B cell (primary cell): ENCODE measurements at regions not wholly inside any gene's neighbourhood (a gene's known extent, or its start where the extent isn't known, plus 50 kb on each side); places are given as distances from the start of the nearest gene placed in this dataset.

Source experiments
- ATAC-seq: fragments of 200-7000 bp; cut with Tn5 transposase; one replicate; pipeline ENCODE4 v1.10.0; 2021; ENCODE audit warnings: low read depth, mild to moderate bottlenecking, moderate number of reproducible peaks, moderate library complexity
- CTCF ChIA-PET: fragments of 350-600 bp; sonication (Branson Sonifier 250); formaldehyde crosslinking; loops from one replicate; lab custom pipeline; 2021; ENCODE audit warnings: antibody characterized with exemption, inconsistent platforms; lab: Charles Lee
- POLR2A ChIA-PET: fragments of 350-600 bp; sonication (Branson Sonifier 250); formaldehyde crosslinking; loops from one replicate; lab custom pipeline; 2021; ENCODE audit warnings: antibody characterized with exemption; lab: Charles Lee
- DNase-seq: peaks from one replicate; pipeline ENCODE4 v3.0.0; 2013
- H2AFZ ChIP-seq: 2 replicates; pipeline ENCODE4 v1.6.1; 2012; ENCODE audit warnings: mild to moderate bottlenecking, low read depth, low read length; ENCODE audit not compliant: insufficient read depth, poor library complexity, severe bottlenecking
- H3K27ac ChIP-seq, 2 donors: 1 replicate in 1 of 2; 2 replicates in 1 of 2; pipeline ENCODE4 v1.5.1; 2012 to 2013; ENCODE audit warnings: low read length in 2 of 2, mild to moderate bottlenecking in 2 of 2, moderate library complexity in 1 of 2
- H3K27me3 ChIP-seq, 4 experiments: fragments of 200-600 bp in 1 of 4; sonication (generic) in 1 of 4; replicated peaks in 1 of 4; 1 replicate in 2 of 4; 2 replicates in 2 of 4; pipeline versions ENCODE4 v1.6.1 to v1.7.0; 2013 to 2016; ENCODE audit warnings: low read length in 3 of 4, mild to moderate bottlenecking in 2 of 4, mixed read lengths in 1 of 4, moderate library complexity in 1 of 4; ENCODE audit not compliant: insufficient read depth in 4 of 4, control insufficient read depth in 3 of 4; ENCODE audit errors: control extremely low read depth in 1 of 4
- H3K36me3 ChIP-seq, 2 experiments: replicated peaks in 1 of 2; 1 replicate in 1 of 2; 2 replicates in 1 of 2; pipeline versions ENCODE4 v1.6.1 to v1.7.1; 2013; ENCODE audit warnings: low read length in 1 of 2; ENCODE audit not compliant: insufficient read depth in 2 of 2, control insufficient read depth in 1 of 2; ENCODE audit errors: control extremely low read depth in 1 of 2, extremely low read depth in 1 of 2
- H3K4me1 ChIP-seq, 2 donors: fragments of 200-600 bp in 1 of 2; sonication (generic) in 1 of 2; 1 replicate in 1 of 2; 2 replicates in 1 of 2; pipeline versions ENCODE4 v1.5.1 to v1.6.1; 2013 to 2017; ENCODE audit warnings: low read length in 2 of 2; ENCODE audit not compliant: control insufficient read depth in 2 of 2, insufficient read depth in 2 of 2
- H3K4me2 ChIP-seq: replicated peaks from 2 replicates; pipeline ENCODE3; 2012; ENCODE audit warnings: mild to moderate bottlenecking, low read depth, low read length; ENCODE audit not compliant: poor library complexity, severe bottlenecking
- H3K4me3 ChIP-seq, 5 experiments: fragments of 200-600 bp in 1 of 5; sonication (generic) in 1 of 5; 1 replicate in 3 of 5; 2 replicates in 2 of 5; pipeline versions ENCODE4 v1.5.1 to v1.7.0; 2011 to 2016; ENCODE audit warnings: low read length in 4 of 5, mild to moderate bottlenecking in 4 of 5, low read depth in 2 of 5, control low read depth in 1 of 5, moderate library complexity in 1 of 5; ENCODE audit not compliant: insufficient read depth in 1 of 5; ENCODE audit errors: control extremely low read depth in 1 of 5, extremely low read depth in 1 of 5
- H3K79me2 ChIP-seq: fragments of 200-600 bp; sonication (generic); one replicate; pipeline ENCODE4 v1.6.0; 2016; ENCODE audit warnings: low read length; ENCODE audit not compliant: control insufficient read depth, insufficient read depth
- H3K9ac ChIP-seq: fragments of 200-600 bp; sonication (generic); 2 replicates; pipeline ENCODE4 v1.6.1; 2017; ENCODE audit warnings: mild to moderate bottlenecking, low read length, moderate library complexity
- H3K9me3 ChIP-seq, 3 donors: one replicate each; pipeline versions ENCODE4 v1.6.1 to v1.7.1; 2013; ENCODE audit warnings: low read length in 2 of 3; ENCODE audit not compliant: control insufficient read depth in 2 of 3, insufficient read depth in 1 of 3; ENCODE audit errors: control extremely low read depth in 1 of 3
- H4K20me1 ChIP-seq: 2 replicates; pipeline ENCODE4 v1.6.0; 2012; ENCODE audit warnings: mild to moderate bottlenecking, low read length; ENCODE audit not compliant: insufficient read depth, control insufficient read depth, poor library complexity, severe bottlenecking
- H3K27ac Mint-ChIP-seq: one replicate; pipeline ENCODE4 v1.8.0; 2021; ENCODE audit warnings: mixed read lengths
- H3K27me3 Mint-ChIP-seq: one replicate; pipeline ENCODE4 v1.8.0; 2021; ENCODE audit warnings: mixed read lengths
- H3K4me1 Mint-ChIP-seq: one replicate; pipeline ENCODE4 v1.8.0; 2021; ENCODE audit warnings: mixed read lengths
- H3K4me3 Mint-ChIP-seq: one replicate; pipeline ENCODE4 v1.8.0; 2021; ENCODE audit warnings: mixed read lengths
- H3K9me3 Mint-ChIP-seq: one replicate; pipeline ENCODE4 v1.8.0; 2022; ENCODE audit warnings: mixed read lengths; ENCODE audit not compliant: insufficient read depth
- EZH2 ChIP-seq: IDR thresholded peaks from 2 replicates; pipeline ENCODE4 v1.6.1; 2012; ENCODE audit warnings: borderline replicate concordance, low read depth, mild to moderate bottlenecking, moderate library complexity, low read length; ENCODE audit not compliant: insufficient read depth, poor library complexity, severe bottlenecking
- WGBS: methylation state at CpG from one replicate; pipeline ENCODE4 v1.1.5; 2013; ENCODE audit warnings: missing lambda C conversion rate; ENCODE audit not compliant: insufficient coverage; 5-methylcytosine and 5-hydroxymethylcytosine counted together
- intact Hi-C: fragments of 100-400 bp; cut with micrococcal nuclease; formaldehyde crosslinking; loops from one replicate; pipeline ENCODE4 v1.10.0; 2022
- TF ChIP-seq, protein P1 (sequence below): fragments of 200-600 bp; IDR thresholded peaks from one replicate; pipeline ENCODE4 v1.8.0; 2022; ENCODE audit warnings: antibody characterized with exemption, mild to moderate bottlenecking

DNA sequence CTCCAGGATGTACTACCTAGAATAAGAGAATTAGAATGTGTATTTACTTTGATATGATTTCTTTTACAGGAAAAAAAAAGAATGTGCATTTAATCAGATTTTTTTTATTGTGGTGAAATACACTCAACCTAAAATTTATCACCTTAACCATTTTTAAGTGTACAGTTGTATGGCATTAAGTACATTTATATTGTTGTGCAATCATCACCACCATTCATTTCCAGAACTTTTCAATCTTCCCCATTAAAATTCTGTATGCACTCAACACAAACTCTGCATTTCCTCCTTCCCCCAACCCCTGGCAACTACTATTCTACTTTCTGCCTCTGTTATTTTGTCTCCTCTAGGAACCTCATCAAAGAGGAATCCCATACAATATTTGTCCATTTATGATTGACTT is 66.0 kb upstream of the APC start:
- H3K4me2 ChIP-seq: no peak overlapping the region
- no peaks in the 10 kb centered on the region for H4K20me1 ChIP-seq
- no peak for DNase-seq
- no peak overlapping the region for H3K9ac ChIP-seq
- no peak overlapping the region for H3K4me3 ChIP-seq
- no peaks in the 10 kb centered on the region for H3K4me1 ChIP-seq
- no peak for TF ChIP-seq EZH2
- TF ChIP-seq, protein P1, sequence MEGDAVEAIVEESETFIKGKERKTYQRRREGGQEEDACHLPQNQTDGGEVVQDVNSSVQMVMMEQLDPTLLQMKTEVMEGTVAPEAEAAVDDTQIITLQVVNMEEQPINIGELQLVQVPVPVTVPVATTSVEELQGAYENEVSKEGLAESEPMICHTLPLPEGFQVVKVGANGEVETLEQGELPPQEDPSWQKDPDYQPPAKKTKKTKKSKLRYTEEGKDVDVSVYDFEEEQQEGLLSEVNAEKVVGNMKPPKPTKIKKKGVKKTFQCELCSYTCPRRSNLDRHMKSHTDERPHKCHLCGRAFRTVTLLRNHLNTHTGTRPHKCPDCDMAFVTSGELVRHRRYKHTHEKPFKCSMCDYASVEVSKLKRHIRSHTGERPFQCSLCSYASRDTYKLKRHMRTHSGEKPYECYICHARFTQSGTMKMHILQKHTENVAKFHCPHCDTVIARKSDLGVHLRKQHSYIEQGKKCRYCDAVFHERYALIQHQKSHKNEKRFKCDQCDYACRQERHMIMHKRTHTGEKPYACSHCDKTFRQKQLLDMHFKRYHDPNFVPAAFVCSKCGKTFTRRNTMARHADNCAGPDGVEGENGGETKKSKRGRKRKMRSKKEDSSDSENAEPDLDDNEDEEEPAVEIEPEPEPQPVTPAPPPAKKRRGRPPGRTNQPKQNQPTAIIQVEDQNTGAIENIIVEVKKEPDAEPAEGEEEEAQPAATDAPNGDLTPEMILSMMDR: no peak
- no peak for ATAC-seq
- intact Hi-C loops: no loop called here
- peaks cover 3% of the 10 kb centered on the region for H3K27me3 Mint-ChIP-seq
- H3K4me1 Mint-ChIP-seq: no peaks in the 10 kb centered on the region
- no peaks in the 10 kb centered on the region for H3K79me2 ChIP-seq
- no peak overlapping the region for H3K4me3 Mint-ChIP-seq
- no peak overlapping the region for H3K27ac Mint-ChIP-seq
- ChIA-PET POLR2A (no interaction called here), CTCF (no interaction called here)
- no peaks in the 10 kb centered on the region for H3K9me3 ChIP-seq
- H3K27ac ChIP-seq: no peak overlapping the region
- H3K27me3 ChIP-seq: no peaks in the 10 kb centered on the region
- H3K36me3 ChIP-seq: no peaks in the 10 kb centered on the region
- no peak overlapping the region for H2AFZ ChIP-seq
- H3K9me3 Mint-ChIP-seq: no peaks in the 10 kb centered on the region

DNA sequence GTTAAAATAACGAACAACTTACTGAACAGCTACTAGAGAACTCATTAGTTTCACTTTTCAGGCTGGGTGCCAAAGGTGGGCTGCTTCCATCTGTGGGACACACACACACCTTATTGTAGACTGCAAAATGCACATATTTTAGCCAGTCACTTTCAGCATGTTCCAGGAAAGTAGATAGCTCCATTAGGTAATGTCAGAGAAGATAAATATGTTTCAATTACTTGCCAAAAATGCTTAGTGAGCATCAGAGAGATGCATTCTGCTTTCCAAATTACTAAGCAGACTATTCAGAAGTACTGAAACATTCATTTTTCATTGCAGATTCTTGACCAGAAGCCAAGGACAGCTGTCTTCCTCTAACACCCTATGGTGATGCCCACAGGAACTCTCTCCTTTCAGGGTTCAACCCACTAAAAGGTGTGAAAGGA is 56.2 kb upstream of the APC start:
- H3K4me2 ChIP-seq: no peak overlapping the region
- CTCF ChIA-PET: interaction anchor here (0.6 kb wide), 1 partner anchor 130 kb away, joined by 3 read pairs; no protein-coding TSS in a partner anchor
- POLR2A ChIA-PET: no interaction called here

More for the DNA sequence above, 56.2 kb upstream of the APC start:
- Histone ChIP-seq H4K20me1 (no peaks in the 10 kb centered on the region), H3K27ac (no peak overlapping the region), H3K79me2 (no peaks in the 10 kb centered on the region), H3K4me3 (no peak overlapping the region), H3K36me3 (no peaks in the 10 kb centered on the region), H3K9me3 (no peaks in the 10 kb centered on the region), H3K9ac (no peak overlapping the region), H3K27me3 (no peaks in the 10 kb centered on the region), H2AFZ (no peak overlapping the region), H3K4me1 (peaks cover 12 to 15% of the 10 kb centered on the region in 2 donors)
- DNase-seq (no peak), ATAC-seq (no peak)
- intact Hi-C loops: no loop called here
- H3K9me3 Mint-ChIP-seq: peaks cover 4% of the 10 kb centered on the region
- no peak overlapping the region for H3K4me3 Mint-ChIP-seq
- 82% methylated on average over 1 of the region's 1 CpG for WGBS
- H3K27ac Mint-ChIP-seq: no peak overlapping the region
- TF ChIP-seq, protein P1: no peak
- TF ChIP-seq EZH2: no peak
- H3K4me1 Mint-ChIP-seq: peaks cover 20% of the 10 kb centered on the region
- H3K27me3 Mint-ChIP-seq: peaks cover 13% of the 10 kb centered on the region
